ENCODE measurements at regions not wholly inside any gene's neighbourhood (a gene's known extent, or its start where the extent isn't known, plus 50 kb on each side); places are given as distances from the start of the nearest gene placed in this dataset.
A peak's percentile ranks its signal among the peaks of the same experiment; 100 is the strongest.

GRCh38 chr12:84599539-84599938, 313.1 kb downstream of the SLC6A15 start:
- Histone ChIP-seq H3K23ac (ENCODE audit: low read length) (no peak overlapping the region), H3K27me3 (ENCODE audit: insufficient read depth, low read length, poor library complexity) (no peaks in the 10 kb centered on the region), H3K4me3 (ENCODE audit: low read length) (no peak overlapping the region), H3K79me1 (ENCODE audit: low read length) (no peaks in the 10 kb centered on the region), H3K18ac (ENCODE audit: low read length) (no peak overlapping the region), H3K4ac (ENCODE audit: low read depth, low read length) (no peak overlapping the region), H4K5ac (ENCODE audit: low read length) (no peak overlapping the region), H2BK15ac (replicated peaks; ENCODE audit: low read depth) (no peak overlapping the region), H2AK5ac (ENCODE audit: low read length) (no peak overlapping the region), H2BK120ac (ENCODE audit: low read depth, low read length) (no peak overlapping the region), H3K36me3 (ENCODE audit: control insufficient read depth, insufficient read depth, low read length) (no peaks in the 10 kb centered on the region), H3K56ac (ENCODE audit: low read length) (no peak overlapping the region), H3K27ac (ENCODE audit: low read depth, low read length) (no peak overlapping the region), H4K8ac (ENCODE audit: low read depth, low read length) (no peak overlapping the region), H3K4me2 (ENCODE audit: low read length) (no peak overlapping the region), H3K4me1 (ENCODE audit: control insufficient read depth, low read depth, low read length) (no peaks in the 10 kb centered on the region), H2BK5ac (ENCODE audit: low read length) (no peak overlapping the region), H3K9ac (ENCODE audit: low read length) (no peak overlapping the region), H3K79me2 (ENCODE audit: control insufficient read depth, insufficient read depth, low read length) (no peaks in the 10 kb centered on the region)
- DNase-seq, result peak; percentile 83
- no CpG with 5 or more reads among the region's 2 CpGs for WGBS (ENCODE audit: extremely low coverage, insufficient coverage, low lambda C conversion rate)

DNA sequence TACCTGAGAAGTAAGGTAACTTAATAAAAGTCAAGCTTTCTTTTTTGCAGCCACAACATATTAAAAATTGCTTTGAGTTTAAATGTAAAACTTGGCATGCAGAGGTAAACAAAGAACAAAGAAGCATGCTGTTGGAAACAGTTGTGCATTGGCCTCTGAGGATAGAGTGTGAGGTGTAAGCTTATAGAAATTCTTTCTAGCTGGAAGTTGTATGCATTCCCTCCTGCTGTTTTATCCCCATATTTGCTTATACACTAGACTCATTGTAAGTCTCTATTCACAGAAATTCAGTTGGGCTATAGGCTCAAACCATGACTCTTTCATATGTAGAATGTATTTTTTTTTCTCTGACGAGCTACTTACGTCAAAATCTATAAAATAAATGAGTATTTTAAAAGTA, 316.3 kb downstream of the SLC6A15 start:
- Histone ChIP-seq H3K79me2 (ENCODE audit: control insufficient read depth, insufficient read depth, low read length) (no peaks in the 10 kb centered on the region), H3K79me1 (ENCODE audit: low read length) (no peaks in the 10 kb centered on the region), H3K4me2 (ENCODE audit: low read length) (no peak overlapping the region), H3K23ac (ENCODE audit: low read length) (no peak overlapping the region), H4K5ac (ENCODE audit: low read length) (no peak overlapping the region), H3K18ac (ENCODE audit: low read length) (no peak overlapping the region), H2BK120ac (ENCODE audit: low read depth, low read length) (no peak overlapping the region), H3K9ac (ENCODE audit: low read length) (no peak overlapping the region), H3K4me1 (ENCODE audit: control insufficient read depth, low read depth, low read length) (no peaks in the 10 kb centered on the region), H3K56ac (ENCODE audit: low read length) (no peak overlapping the region), H3K27me3 (ENCODE audit: insufficient read depth, low read length, poor library complexity) (no peaks in the 10 kb centered on the region), H4K8ac (ENCODE audit: low read depth, low read length) (no peak overlapping the region), H3K36me3 (ENCODE audit: control insufficient read depth, insufficient read depth, low read length) (no peaks in the 10 kb centered on the region), H3K27ac (ENCODE audit: low read depth, low read length) (no peak overlapping the region), H2AK5ac (ENCODE audit: low read length) (no peak overlapping the region), H3K4ac (ENCODE audit: low read depth, low read length) (no peak overlapping the region), H3K4me3 (ENCODE audit: low read length) (no peak overlapping the region), H2BK5ac (ENCODE audit: low read length) (no peak overlapping the region), H2BK15ac (replicated peaks; ENCODE audit: low read depth) (no peak overlapping the region)
- no CpG with 5 or more reads among the region's 2 CpGs for WGBS (ENCODE audit: extremely low coverage, insufficient coverage, low lambda C conversion rate)
- no peak for DNase-seq

DNA sequence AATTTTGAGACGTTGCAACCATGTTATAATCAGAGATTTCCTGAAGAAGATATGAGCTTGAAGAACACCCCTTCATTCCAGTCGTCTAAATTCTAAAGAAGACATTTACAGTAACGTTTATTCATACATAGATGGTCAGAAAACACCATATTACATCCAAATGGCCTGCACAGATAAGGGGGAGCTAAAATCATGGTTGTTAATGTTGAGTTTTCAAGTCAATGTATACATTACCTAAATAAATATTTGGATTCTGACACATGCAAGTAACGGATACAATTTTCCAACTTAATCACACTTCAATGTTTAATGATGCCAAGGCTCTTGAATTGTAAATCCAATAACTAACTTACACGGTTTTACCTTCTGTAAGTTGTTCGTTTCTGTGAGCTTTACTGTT, 318.4 kb downstream of the SLC6A15 start:
- no CpG with 5 or more reads among the region's 6 CpGs for WGBS (ENCODE audit: extremely low coverage, insufficient coverage, low lambda C conversion rate)
- no peak overlapping the region for H3K4ac ChIP-seq (ENCODE audit: low read depth, low read length)

DNA sequence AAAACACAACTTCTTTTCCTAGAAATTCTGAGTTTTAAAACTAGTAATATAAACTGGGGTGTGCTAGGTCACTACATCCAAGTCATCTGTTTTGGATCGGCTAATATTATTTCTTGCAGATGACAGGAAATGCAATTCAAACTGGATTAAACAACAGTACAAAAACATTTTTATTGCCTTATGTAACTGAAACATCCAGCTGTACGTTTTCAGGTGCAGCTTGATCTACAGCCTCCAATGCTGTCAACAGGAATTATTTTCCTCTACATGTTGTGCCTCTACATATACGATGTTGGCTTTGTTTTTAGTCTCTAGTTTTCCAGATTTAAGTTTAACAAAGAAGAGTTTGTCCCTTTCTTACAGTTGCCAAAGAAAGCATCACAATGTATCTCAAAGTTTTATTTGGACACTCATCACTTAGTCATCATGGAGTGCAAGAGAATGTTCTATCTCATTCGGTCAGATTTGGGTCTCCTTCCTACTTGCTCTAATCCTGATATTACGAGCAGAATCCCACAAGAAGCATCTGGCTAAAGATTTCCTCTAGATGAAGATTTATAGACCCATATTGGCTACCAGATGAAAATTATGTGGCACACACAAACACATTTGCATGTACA, 326.7 kb downstream of the SLC6A15 start:
- Histone ChIP-seq H3K36me3 (ENCODE audit: control insufficient read depth, insufficient read depth, low read length) (no peaks in the 10 kb centered on the region), H3K18ac (ENCODE audit: low read length) (no peak overlapping the region), H3K56ac (ENCODE audit: low read length) (no peak overlapping the region), H2BK15ac (replicated peaks; ENCODE audit: low read depth) (no peak overlapping the region), H3K4ac (ENCODE audit: low read depth, low read length) (no peak overlapping the region), H4K5ac (ENCODE audit: low read length) (no peak overlapping the region), H3K27me3 (ENCODE audit: insufficient read depth, low read length, poor library complexity) (no peaks in the 10 kb centered on the region), H2BK5ac (ENCODE audit: low read length) (no peak overlapping the region), H3K23ac (ENCODE audit: low read length) (no peak overlapping the region), H3K79me1 (ENCODE audit: low read length) (no peaks in the 10 kb centered on the region), H2BK120ac (ENCODE audit: low read depth, low read length) (no peak overlapping the region), H3K4me1 (ENCODE audit: control insufficient read depth, low read depth, low read length) (no peaks in the 10 kb centered on the region), H3K9ac (ENCODE audit: low read length) (no peak overlapping the region), H2AK5ac (ENCODE audit: low read length) (no peak overlapping the region), H3K4me3 (ENCODE audit: low read length) (no peak overlapping the region), H3K79me2 (ENCODE audit: control insufficient read depth, insufficient read depth, low read length) (no peaks in the 10 kb centered on the region), H3K27ac (ENCODE audit: low read depth, low read length) (no peak overlapping the region), H4K8ac (ENCODE audit: low read depth, low read length) (no peak overlapping the region), H3K4me2 (ENCODE audit: low read length) (no peak overlapping the region)
- no peak for DNase-seq
- WGBS (ENCODE audit: extremely low coverage, insufficient coverage, low lambda C conversion rate), result no CpG with 5 or more reads among the region's 5 CpGs

More for the DNA sequence above, 318.4 kb downstream of the SLC6A15 start:
- no peaks in the 10 kb centered on the region for H3K27me3 ChIP-seq (ENCODE audit: insufficient read depth, low read length, poor library complexity)
- no peak overlapping the region for H3K4me2 ChIP-seq (ENCODE audit: low read length)
- no peak overlapping the region for H2BK5ac ChIP-seq (ENCODE audit: low read length)
- H3K23ac ChIP-seq (ENCODE audit: low read length), result no peak overlapping the region
- H3K18ac ChIP-seq (ENCODE audit: low read length), result no peak overlapping the region
- H3K9ac ChIP-seq (ENCODE audit: low read length), result no peak overlapping the region
- no peaks in the 10 kb centered on the region for H3K79me1 ChIP-seq (ENCODE audit: low read length)
- no peaks in the 10 kb centered on the region for H3K36me3 ChIP-seq (ENCODE audit: control insufficient read depth, insufficient read depth, low read length)
- H4K5ac ChIP-seq (ENCODE audit: low read length), result no peak overlapping the region
- no peak overlapping the region for H2BK15ac ChIP-seq (replicated peaks; ENCODE audit: low read depth)
- DNase-seq, result no peak
- H3K27ac ChIP-seq (ENCODE audit: low read depth, low read length), result no peak overlapping the region
- H2BK120ac ChIP-seq (ENCODE audit: low read depth, low read length), result no peak overlapping the region
- H2AK5ac ChIP-seq (ENCODE audit: low read length), result no peak overlapping the region
- no peaks in the 10 kb centered on the region for H3K79me2 ChIP-seq (ENCODE audit: control insufficient read depth, insufficient read depth, low read length)
- H3K56ac ChIP-seq (ENCODE audit: low read length), result no peak overlapping the region
- H3K4me3 ChIP-seq (ENCODE audit: low read length), result no peak overlapping the region
- H4K8ac ChIP-seq (ENCODE audit: low read depth, low read length), result no peak overlapping the region
- no peaks in the 10 kb centered on the region for H3K4me1 ChIP-seq (ENCODE audit: control insufficient read depth, low read depth, low read length)

DNA sequence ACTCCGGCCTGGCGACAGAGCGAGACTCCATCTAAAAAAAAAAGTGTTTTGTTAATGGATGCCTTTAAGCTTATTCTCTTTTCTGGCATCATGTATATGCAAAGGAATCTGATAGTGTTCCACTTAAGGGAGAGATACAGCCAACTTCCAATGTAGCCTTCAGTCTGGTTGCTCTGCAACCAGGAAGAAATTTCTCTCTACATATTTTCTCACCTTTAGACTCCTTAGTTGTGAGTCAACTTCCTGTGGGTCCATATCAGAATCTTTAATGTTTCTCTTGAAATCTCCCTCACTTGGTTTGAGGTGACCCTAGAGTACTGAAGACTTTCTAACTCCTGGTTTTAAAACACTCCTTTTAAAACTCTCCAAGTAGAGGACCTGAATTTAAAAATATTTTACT, 340.4 kb downstream of the SLC6A15 start:
- Histone ChIP-seq H2AK5ac (ENCODE audit: low read length) (no peak overlapping the region), H2BK120ac (ENCODE audit: low read depth, low read length) (no peak overlapping the region), H3K27ac (ENCODE audit: low read depth, low read length) (no peak overlapping the region), H3K79me1 (ENCODE audit: low read length) (no peaks in the 10 kb centered on the region), H3K4me3 (ENCODE audit: low read length) (no peak overlapping the region), H3K4ac (ENCODE audit: low read depth, low read length) (no peak overlapping the region), H3K9ac (ENCODE audit: low read length) (no peak overlapping the region), H3K79me2 (ENCODE audit: control insufficient read depth, insufficient read depth, low read length) (no peaks in the 10 kb centered on the region), H3K4me1 (ENCODE audit: control insufficient read depth, low read depth, low read length) (no peaks in the 10 kb centered on the region), H4K5ac (ENCODE audit: low read length) (no peak overlapping the region), H3K27me3 (ENCODE audit: insufficient read depth, low read length, poor library complexity) (no peaks in the 10 kb centered on the region), H3K36me3 (ENCODE audit: control insufficient read depth, insufficient read depth, low read length) (no peaks in the 10 kb centered on the region), H2BK15ac (replicated peaks; ENCODE audit: low read depth) (no peak overlapping the region), H3K18ac (ENCODE audit: low read length) (no peak overlapping the region), H4K8ac (ENCODE audit: low read depth, low read length) (no peak overlapping the region), H3K4me2 (ENCODE audit: low read length) (no peak overlapping the region), H3K23ac (ENCODE audit: low read length) (no peak overlapping the region), H2BK5ac (ENCODE audit: low read length) (no peak overlapping the region), H3K56ac (ENCODE audit: low read length) (no peak overlapping the region)
- peak; percentile 22 for DNase-seq
- no CpG with 5 or more reads among the region's 3 CpGs for WGBS (ENCODE audit: extremely low coverage, insufficient coverage, low lambda C conversion rate)

DNA sequence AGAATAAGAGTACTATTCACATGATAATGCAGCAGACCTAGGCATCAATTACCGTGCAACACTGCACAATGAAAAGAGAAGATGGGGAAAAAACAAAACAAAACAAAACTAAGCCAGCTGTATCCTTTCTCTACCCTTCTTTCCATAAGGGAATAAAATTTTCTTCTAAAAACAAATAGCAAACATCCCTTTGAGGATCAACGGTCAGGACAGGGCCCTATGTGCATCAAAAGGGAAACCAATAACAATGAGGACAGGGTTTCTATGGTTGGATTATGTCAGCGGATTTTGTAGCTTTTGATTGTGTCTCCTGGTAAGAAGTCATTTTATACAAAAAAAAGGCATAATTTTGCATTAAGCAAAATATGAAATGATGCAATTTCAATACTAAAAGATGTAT, 350.3 kb downstream of the SLC6A15 start:
- H3K4me2 ChIP-seq (ENCODE audit: low read length), result no peak overlapping the region
- H3K56ac ChIP-seq (ENCODE audit: low read length), result no peak overlapping the region
- no CpG with 5 or more reads among the region's 3 CpGs for WGBS (ENCODE audit: extremely low coverage, insufficient coverage, low lambda C conversion rate)
- no peak overlapping the region for H2BK15ac ChIP-seq (replicated peaks; ENCODE audit: low read depth)
- H3K36me3 ChIP-seq (ENCODE audit: control insufficient read depth, insufficient read depth, low read length), result no peaks in the 10 kb centered on the region
- no peak overlapping the region for H3K9ac ChIP-seq (ENCODE audit: low read length)
- no peak overlapping the region for H3K18ac ChIP-seq (ENCODE audit: low read length)
- DNase-seq, result no peak
- no peak overlapping the region for H3K23ac ChIP-seq (ENCODE audit: low read length)
- no peak overlapping the region for H2BK5ac ChIP-seq (ENCODE audit: low read length)
- no peaks in the 10 kb centered on the region for H3K79me1 ChIP-seq (ENCODE audit: low read length)
- H2AK5ac ChIP-seq (ENCODE audit: low read length), result no peak overlapping the region
- no peak overlapping the region for H4K5ac ChIP-seq (ENCODE audit: low read length)
- H4K8ac ChIP-seq (ENCODE audit: low read depth, low read length), result no peak overlapping the region
- H3K27ac ChIP-seq (ENCODE audit: low read depth, low read length), result no peak overlapping the region
- H3K4me3 ChIP-seq (ENCODE audit: low read length), result no peak overlapping the region
- no peaks in the 10 kb centered on the region for H3K4me1 ChIP-seq (ENCODE audit: control insufficient read depth, low read depth, low read length)
- no peak overlapping the region for H3K4ac ChIP-seq (ENCODE audit: low read depth, low read length)
- H2BK120ac ChIP-seq (ENCODE audit: low read depth, low read length), result no peak overlapping the region
- H3K79me2 ChIP-seq (ENCODE audit: control insufficient read depth, insufficient read depth, low read length), result no peaks in the 10 kb centered on the region
- H3K27me3 ChIP-seq (ENCODE audit: insufficient read depth, low read length, poor library complexity), result no peaks in the 10 kb centered on the region
